ENCODE measurements at regions not wholly inside any gene's neighbourhood (a gene's known extent, or its start where the extent isn't known, plus 50 kb on each side); places are given as distances from the start of the nearest gene placed in this dataset.

GRCh38 chr2:6336752-6337471, 528.8 kb downstream of the CMPK2 start:
- TF ChIP-seq CTCF (IDR thresholded peaks at IDR 0.05) (no peak), POLR2A (IDR thresholded peaks at IDR 0.05) (no peak)

Measured in Peyer's patch (tissue), 4 donors.